Dermis blood vessel endothelial cell (primary cell): ENCODE measurements at regions not wholly inside any gene's neighbourhood (a gene's known extent, or its start where the extent isn't known, plus 50 kb on each side); places are given as distances from the start of the nearest gene placed in this dataset.
"Not testable (repeated sequence)": the region's sequence is repeated elsewhere in the genome, so short reads cannot be mapped to it uniquely, and the experiment has no call there.

Experiments used
- DNase-seq: peaks from one replicate; pipeline ENCODE4 v3.0.0; 2010

GRCh38 chr20:6298049-6298448 is 175.2 kb upstream of the FERMT1 start:
- DNase-seq = no peak

GRCh38 chr20:6295867-6296256 is 173.0 kb upstream of the FERMT1 start:
- no peak for DNase-seq

- no peak for DNase-seq
Measured at GRCh38 chr20:6295127-6295866, 172.5 kb upstream of the FERMT1 start.

GRCh38 chr20:6287471-6287870 is 164.6 kb upstream of the FERMT1 start:
- DNase-seq = no peak

- DNase-seq = no peak
Measured at GRCh38 chr20:6282642-6283041, 159.8 kb upstream of the FERMT1 start.

GRCh38 chr20:6277661-6278240 is 154.9 kb upstream of the FERMT1 start:
- DNase-seq = no peak

- DNase-seq = not testable (repeated sequence)
Measured at GRCh38 chr20:6270404-6270803, 147.6 kb upstream of the FERMT1 start.

- DNase-seq = no peak
Measured at GRCh38 chr20:6269168-6269873, 146.5 kb upstream of the FERMT1 start.

- peak; percentile 71 for DNase-seq
Measured at GRCh38 chr20:6265204-6265904, 142.5 kb upstream of the FERMT1 start.

GRCh38 chr20:6253396-6253795 is 130.6 kb upstream of the FERMT1 start:
- DNase-seq = no peak

GRCh38 chr20:6245436-6245835 is 122.6 kb upstream of the FERMT1 start:
- no peak for DNase-seq

GRCh38 chr20:6241591-6241990 is 118.8 kb upstream of the FERMT1 start:
- DNase-seq = no peak

- no peak for DNase-seq
Measured at GRCh38 chr20:6240059-6240458, 117.2 kb upstream of the FERMT1 start.

- DNase-seq = no peak
Measured at GRCh38 chr20:6238421-6238820, 115.6 kb upstream of the FERMT1 start.

GRCh38 chr20:6235510-6235909 is 112.7 kb upstream of the FERMT1 start:
- no peak for DNase-seq

GRCh38 chr20:6232436-6232835 is 109.6 kb upstream of the FERMT1 start:
- DNase-seq = no peak

- DNase-seq = no peak
Measured at GRCh38 chr20:6231556-6231955, 108.7 kb upstream of the FERMT1 start.

- DNase-seq = no peak
Measured at GRCh38 chr20:6228302-6228843, 105.5 kb upstream of the FERMT1 start.

- no peak for DNase-seq
Measured at GRCh38 chr20:6213311-6213710, 90.5 kb upstream of the FERMT1 start.

- no peak for DNase-seq
Measured at GRCh38 chr20:6212903-6213302, 90.1 kb upstream of the FERMT1 start.

GRCh38 chr20:6209093-6209492 is 86.3 kb upstream of the FERMT1 start:
- DNase-seq = no peak

- DNase-seq = no peak
Measured at GRCh38 chr20:6200092-6200491, 77.3 kb upstream of the FERMT1 start.

- no peak for DNase-seq
Measured at GRCh38 chr20:6185268-6185667, 62.4 kb upstream of the FERMT1 start.
